Keratinocyte (primary cell): ENCODE measurements at regions not wholly inside any gene's neighbourhood (a gene's known extent, or its start where the extent isn't known, plus 50 kb on each side); places are given as distances from the start of the nearest gene placed in this dataset.

Source experiments
- DNase-seq: peaks from one replicate; pipeline ENCODE4 v3.0.0-alpha.2; 2011; ENCODE audit warnings: low read depth, missing footprints, low spot score
- FAIRE-seq: peaks from 2 replicates; lab custom pipeline; 2011; peaks lifted over from hg19 to GRCh38; lab: Jason Lieb, UNC
- H2AFZ ChIP-seq: 2 replicates; pipeline ENCODE4 v1.6.0; 2012; ENCODE audit warnings: low read length, control low read depth, inconsistent platforms; ENCODE audit not compliant: control insufficient read depth
- H3K27ac ChIP-seq: 2 replicates; pipeline ENCODE4 v1.5.1; 2011; ENCODE audit warnings: low read length; ENCODE audit not compliant: control insufficient read depth, insufficient read depth
- H3K27me3 ChIP-seq: 3 replicates; pipeline ENCODE4 v1.6.0; 2011; ENCODE audit warnings: low read length; ENCODE audit not compliant: control insufficient read depth, insufficient read depth; ENCODE audit errors: extremely low read depth
- H3K36me3 ChIP-seq, 2 experiments: 2 replicates in 1 of 2; 3 replicates in 1 of 2; pipeline ENCODE4 v1.5.1; 2011; ENCODE audit warnings: low read length in 2 of 2, mild to moderate bottlenecking in 1 of 2; ENCODE audit not compliant: control insufficient read depth in 2 of 2, insufficient read depth in 2 of 2; ENCODE audit errors: extremely low read depth in 1 of 2
- H3K4me1 ChIP-seq: 3 replicates; pipeline ENCODE4 v1.5.1; 2011; ENCODE audit warnings: low read length; ENCODE audit not compliant: control insufficient read depth, insufficient read depth; ENCODE audit errors: extremely low read depth
- H3K4me2 ChIP-seq: 3 replicates; pipeline ENCODE4 v1.6.0; 2011; ENCODE audit warnings: low read depth, low read length; ENCODE audit not compliant: control insufficient read depth, insufficient read depth; ENCODE audit errors: extremely low read depth
- H3K4me3 ChIP-seq, 3 experiments: fragments of 200-600 bp in 1 of 3; sonication (generic) in 1 of 3; 2 replicates in 2 of 3; 3 replicates in 1 of 3; pipeline ENCODE4 v1.5.1; 2011 to 2016; ENCODE audit warnings: low read length in 3 of 3, mild to moderate bottlenecking in 3 of 3, control low read depth in 2 of 3, inconsistent platforms in 1 of 3, low read depth in 1 of 3, mixed read lengths in 1 of 3, mixed run types in 1 of 3, moderate library complexity in 1 of 3; ENCODE audit not compliant: control insufficient read depth in 2 of 3, insufficient read depth in 2 of 3; ENCODE audit errors: extremely low read depth in 1 of 3
- H3K79me2 ChIP-seq: 2 replicates; pipeline ENCODE4 v1.6.0; 2012; ENCODE audit warnings: low read length; ENCODE audit not compliant: control insufficient read depth, insufficient read depth
- H3K9ac ChIP-seq: 3 replicates; pipeline ENCODE4 v1.6.0; 2011; ENCODE audit warnings: low read length; ENCODE audit not compliant: control insufficient read depth, insufficient read depth; ENCODE audit errors: extremely low read depth
- H3K9me1 ChIP-seq: 3 replicates; pipeline ENCODE4 v1.6.0; 2011; ENCODE audit warnings: low read length; ENCODE audit not compliant: control insufficient read depth, insufficient read depth; ENCODE audit errors: extremely low read depth
- H3K9me3 ChIP-seq: 2 replicates; pipeline ENCODE4 v1.5.1; 2012; ENCODE audit warnings: low read depth, low read length; ENCODE audit not compliant: control insufficient read depth
- H4K20me1 ChIP-seq: 3 replicates; pipeline ENCODE4 v1.6.0; 2011; ENCODE audit warnings: low read length; ENCODE audit not compliant: control insufficient read depth, insufficient read depth; ENCODE audit errors: extremely low read depth
- CTCF ChIP-seq, 3 experiments: IDR thresholded peaks in 1 of 3; conservative IDR thresholded peaks in 1 of 3; optimal IDR thresholded peaks in 1 of 3; 2 replicates in 2 of 3; 3 replicates in 1 of 3; pipeline versions ENCODE3 to v1.5.1; 2011; ENCODE audit warnings: low read length in 3 of 3, mild to moderate bottlenecking in 3 of 3, moderate library complexity in 2 of 3, control low read depth in 1 of 3, inconsistent platforms in 1 of 3; ENCODE audit not compliant: insufficient read depth in 2 of 3; ENCODE audit errors: extremely low read depth in 1 of 3
- EZH2 ChIP-seq: IDR thresholded peaks from one replicate; pipeline ENCODE4 v1.6.1; 2012; ENCODE audit warnings: inconsistent platforms, mild to moderate bottlenecking, low read length, moderate library complexity
- dilution Hi-C: fragments of 300-500 bp; cut with MboI; formaldehyde crosslinking; loops from one replicate; pipeline ENCODE4 v1.7.0; 2020; ENCODE audit warnings: low sequenced_read_pairs; ENCODE audit not compliant: extremely low pct_ligation_motif_present
- small RNA-seq, 3 experiments: library from RNA; depleted of rRNA; stranded (forward); fragments of <200 nt; gene quantifications; one replicate each; pipeline ENCODE3, GENCODE V24; 2012; ENCODE audit warnings: low read depth in 3 of 3, low replicate concordance in 1 of 3; ENCODE audit not compliant: insufficient read length in 3 of 3

- Histone ChIP-seq H3K4me2 (no peak overlapping the region), H4K20me1 (no peaks in the 10 kb centered on the region), H3K79me2 (no peaks in the 10 kb centered on the region), H3K36me3 (no peaks in the 10 kb centered on the region), H2AFZ (no peak overlapping the region), H3K27me3 (peaks cover 26% of the 10 kb centered on the region), H3K9ac (no peak overlapping the region), H3K27ac (no peak overlapping the region), H3K4me1 (peaks cover 4% of the 10 kb centered on the region), H3K9me3 (no peaks in the 10 kb centered on the region), H3K4me3 (no peak overlapping the region), H3K9me1 (no peaks in the 10 kb centered on the region)
- dilution Hi-C loops, result no loop called here
- TF ChIP-seq CTCF (optimal IDR thresholded peaks at IDR 0.05 in 1 of 3, IDR thresholded peaks at IDR 0.05 in 1 of 3, conservative IDR thresholded peaks at IDR 0.05 in 1 of 3; ENCODE audit: extremely low read depth in 1 of 3, insufficient read depth in 2 of 3, low read length in 3 of 3), result no peak
- TF ChIP-seq EZH2, result no peak
- FAIRE-seq (no peak), DNase-seq (no peak)
Observed at GRCh38 chr10:44860811-44861736, 50.1 kb upstream of the TMEM72 start.

Small RNA genes lying in the stretch of these regions (small RNA-seq; reads per million reads assigned to genes)
- gene AL356157.2, result 0 reads per million in 3 experiments
